ENCODE measurements at regions not wholly inside any gene's neighbourhood (a gene's known extent, or its start where the extent isn't known, plus 50 kb on each side); places are given as distances from the start of the nearest gene placed in this dataset.

DNA sequence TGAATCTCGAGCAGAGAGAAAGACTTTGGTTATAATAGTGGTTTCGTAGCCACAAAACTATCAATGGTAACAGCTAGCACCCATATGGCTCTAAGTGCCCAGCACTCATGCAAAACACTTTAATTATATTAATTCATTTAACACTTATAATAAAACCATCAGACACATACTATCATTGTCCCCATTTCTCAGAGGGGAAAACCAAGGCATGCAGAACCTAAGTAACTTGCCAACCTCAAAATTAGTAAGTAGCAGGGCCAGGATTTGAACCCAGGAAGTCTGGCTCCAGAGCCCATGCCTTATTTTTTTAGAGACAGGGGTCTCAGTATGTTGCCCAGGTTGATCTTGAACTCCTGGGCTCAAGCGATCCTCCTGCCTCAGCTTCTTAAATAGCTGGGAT, 145.6 kb upstream of the HS3ST2 start:
- H3K4me3 ChIP-seq: no peak overlapping the region
- BruUV-seq (replicated peaks): no TSS peak
- H3K4me2 ChIP-seq (ENCODE audit: insufficient read depth, low read length): no peak overlapping the region
- no peaks in the 10 kb centered on the region; a peak in 1 of 5 replicates for H3K4me1 ChIP-seq (replicated peaks in 1 of 2; ENCODE audit: control insufficient read depth in 2 of 2, insufficient read depth in 2 of 2, low read length in 2 of 2)
- no peak for DNase-seq (ENCODE audit: extremely low read depth in 1 of 4, low spot score in 3 of 4)
- TF ChIP-seq RBM25 (IDR thresholded peaks at IDR 0.05; ENCODE audit: low read depth, low read length, severe bottlenecking) (peak; percentile 54), HCFC1 (IDR thresholded peaks at IDR 0.05; ENCODE audit: low read depth, low read length) (no peak)
- ATAC-seq: no peak
- H3K27me3 ChIP-seq (ENCODE audit: control insufficient read depth in 2 of 2, insufficient read depth in 2 of 2, low read length in 2 of 2): peaks cover 22 to 26% of the 10 kb centered on the region in 2 experiments
- H3K27ac ChIP-seq (ENCODE audit: extremely low read depth, low read depth, low read length): no peak overlapping the region
- intact Hi-C loops (cut with micrococcal nuclease) (no loop called here), in situ Hi-C loops (cut with MboI) (no loop called here)
- H3K9ac ChIP-seq (ENCODE audit: insufficient read depth in 1 of 2, low read depth in 2 of 2, low read length in 2 of 2): no peak overlapping the region
- CTCF ChIA-PET (ENCODE audit: low intra/inter-chr PET ratio): no interaction called here
- H3K79me2 ChIP-seq (ENCODE audit: control insufficient read depth, insufficient read depth, low read length): no peaks in the 10 kb centered on the region
- 1% methylated on average over 3 of the region's 3 CpGs for WGBS (ENCODE audit: insufficient coverage, low coverage, missing lambda C conversion rate)
- H3K9me3 ChIP-seq (replicated peaks; ENCODE audit: control insufficient read depth, insufficient read depth, low read depth, low read length): no peaks in the 10 kb centered on the region
- H3K36me3 ChIP-seq (ENCODE audit: control insufficient read depth, insufficient read depth, low read length): no peaks in the 10 kb centered on the region
- POLR2A ChIA-PET: no interaction called here
- no peak for FAIRE-seq
- H3K9me1 ChIP-seq (ENCODE audit: control insufficient read depth, insufficient read depth, low read length): no peaks in the 10 kb centered on the region
- H4K20me1 ChIP-seq (replicated peaks; ENCODE audit: control insufficient read depth, insufficient read depth, low read length): no peaks in the 10 kb centered on the region
- H2AFZ ChIP-seq (ENCODE audit: low read depth, low read length): no peak overlapping the region

DNA sequence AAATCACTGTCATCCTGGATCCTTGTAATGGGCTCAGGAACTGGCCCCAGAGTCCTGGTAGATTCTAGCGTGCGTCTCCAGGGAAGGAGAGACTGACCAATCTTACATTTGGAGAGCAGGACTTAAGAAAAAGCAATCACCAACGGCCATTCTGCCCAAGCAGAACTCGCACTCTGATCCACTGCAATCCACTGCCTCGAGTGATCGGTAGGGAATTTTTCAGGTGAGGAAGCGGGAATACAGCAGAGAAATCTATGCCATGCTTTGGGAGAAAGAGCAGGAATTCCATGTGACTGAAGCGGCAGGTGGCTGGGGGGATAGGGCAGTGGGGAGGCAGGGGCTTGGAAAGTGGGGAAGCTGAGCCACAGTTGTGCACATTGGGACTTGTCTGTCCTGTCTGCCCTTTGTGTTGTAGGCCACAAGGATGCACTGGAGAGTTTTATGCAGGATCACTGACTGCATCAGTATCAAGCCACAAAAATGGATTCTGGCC, 143.9 kb upstream of the HS3ST2 start:
- POLR2A ChIA-PET: interaction anchor here (0.6 to 1.4 kb wide), 3 partner anchors 8 to 1072 kb away, joined by 3 to 4 read pairs (median 3); no protein-coding TSS in a partner anchor
- peak in 1 of 4 experiments; percentile 28 for DNase-seq (ENCODE audit: extremely low read depth in 1 of 4, low spot score in 3 of 4)
- in situ Hi-C loops (cut with MboI) (no loop called here), intact Hi-C loops (cut with micrococcal nuclease) (no loop called here)
- ATAC-seq: peak; percentile 50
- no peaks in the 10 kb centered on the region; a peak in 1 of 5 replicates for H3K4me1 ChIP-seq (replicated peaks in 1 of 2; ENCODE audit: control insufficient read depth in 2 of 2, insufficient read depth in 2 of 2, low read length in 2 of 2)
- H3K27me3 ChIP-seq (ENCODE audit: control insufficient read depth in 2 of 2, insufficient read depth in 2 of 2, low read length in 2 of 2): peaks cover 12 to 19% of the 10 kb centered on the region in 2 experiments; a peak in 4 of 5 replicates
- 16% methylated on average over 8 of the region's 8 CpGs for WGBS (ENCODE audit: insufficient coverage, low coverage, missing lambda C conversion rate)
- no peaks in the 10 kb centered on the region for H3K79me2 ChIP-seq (ENCODE audit: control insufficient read depth, insufficient read depth, low read length)
- no peak overlapping the region for H3K9ac ChIP-seq (ENCODE audit: insufficient read depth in 1 of 2, low read depth in 2 of 2, low read length in 2 of 2)
- H3K9me1 ChIP-seq (ENCODE audit: control insufficient read depth, insufficient read depth, low read length): no peaks in the 10 kb centered on the region
- no peak for FAIRE-seq
- H3K36me3 ChIP-seq (ENCODE audit: control insufficient read depth, insufficient read depth, low read length): no peaks in the 10 kb centered on the region
- CTCF ChIA-PET (ENCODE audit: low intra/inter-chr PET ratio): no interaction called here
- no peak overlapping the region for H3K4me2 ChIP-seq (ENCODE audit: insufficient read depth, low read length)
- BruUV-seq (replicated peaks): no TSS peak
- H2AFZ ChIP-seq (ENCODE audit: low read depth, low read length): peak overlapping the region; percentile 63
- no peak overlapping the region for H3K27ac ChIP-seq (ENCODE audit: extremely low read depth, low read depth, low read length)
- H4K20me1 ChIP-seq (replicated peaks; ENCODE audit: control insufficient read depth, insufficient read depth, low read length): no peaks in the 10 kb centered on the region
- no peaks in the 10 kb centered on the region for H3K9me3 ChIP-seq (replicated peaks; ENCODE audit: control insufficient read depth, insufficient read depth, low read depth, low read length)
- H3K4me3 ChIP-seq: no peak overlapping the region
- no peak for TF ChIP-seq KDM1A (IDR thresholded peaks at IDR 0.05)
- TF ChIP-seq, protein P1, sequence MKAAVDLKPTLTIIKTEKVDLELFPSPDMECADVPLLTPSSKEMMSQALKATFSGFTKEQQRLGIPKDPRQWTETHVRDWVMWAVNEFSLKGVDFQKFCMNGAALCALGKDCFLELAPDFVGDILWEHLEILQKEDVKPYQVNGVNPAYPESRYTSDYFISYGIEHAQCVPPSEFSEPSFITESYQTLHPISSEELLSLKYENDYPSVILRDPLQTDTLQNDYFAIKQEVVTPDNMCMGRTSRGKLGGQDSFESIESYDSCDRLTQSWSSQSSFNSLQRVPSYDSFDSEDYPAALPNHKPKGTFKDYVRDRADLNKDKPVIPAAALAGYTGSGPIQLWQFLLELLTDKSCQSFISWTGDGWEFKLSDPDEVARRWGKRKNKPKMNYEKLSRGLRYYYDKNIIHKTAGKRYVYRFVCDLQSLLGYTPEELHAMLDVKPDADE (conservative IDR thresholded peaks at IDR 0.05; ENCODE audit: control insufficient read depth, low read depth, low read length): no peak
- TF ChIP-seq FOXJ3 (CRISPR knock-in tag; IDR thresholded peaks at IDR 0.05): no peak
- TF ChIP-seq CSDE1 (IDR thresholded peaks at IDR 0.05): no peak
- TF ChIP-seq RAD51 (IDR thresholded peaks at IDR 0.05; ENCODE audit: borderline replicate concordance, low read depth): no peak
- no peak for TF ChIP-seq JUND (IDR thresholded peaks at IDR 0.05; ENCODE audit: borderline replicate concordance, low read depth, low read length)
- TF ChIP-seq JUND (tag; IDR thresholded peaks at IDR 0.05; ENCODE audit: borderline replicate concordance, low read depth, low read length): no peak
- TF ChIP-seq, protein P2, sequence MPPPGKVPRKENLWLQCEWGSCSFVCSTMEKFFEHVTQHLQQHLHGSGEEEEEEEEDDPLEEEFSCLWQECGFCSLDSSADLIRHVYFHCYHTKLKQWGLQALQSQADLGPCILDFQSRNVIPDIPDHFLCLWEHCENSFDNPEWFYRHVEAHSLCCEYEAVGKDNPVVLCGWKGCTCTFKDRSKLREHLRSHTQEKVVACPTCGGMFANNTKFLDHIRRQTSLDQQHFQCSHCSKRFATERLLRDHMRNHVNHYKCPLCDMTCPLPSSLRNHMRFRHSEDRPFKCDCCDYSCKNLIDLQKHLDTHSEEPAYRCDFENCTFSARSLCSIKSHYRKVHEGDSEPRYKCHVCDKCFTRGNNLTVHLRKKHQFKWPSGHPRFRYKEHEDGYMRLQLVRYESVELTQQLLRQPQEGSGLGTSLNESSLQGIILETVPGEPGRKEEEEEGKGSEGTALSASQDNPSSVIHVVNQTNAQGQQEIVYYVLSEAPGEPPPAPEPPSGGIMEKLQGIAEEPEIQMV (tag; conservative IDR thresholded peaks at IDR 0.05; ENCODE audit: low read depth): no peak

All from K562 (cell line).